ENCODE measurements at regions not wholly inside any gene's neighbourhood (a gene's known extent, or its start where the extent isn't known, plus 50 kb on each side); places are given as distances from the start of the nearest gene placed in this dataset.

- TF ChIP-seq CTCF (IDR thresholded peaks at IDR 0.05) (no peak), ZFX (IDR thresholded peaks at IDR 0.05; ENCODE audit: borderline replicate concordance) (no peak)
These were observed 153.3 kb upstream of the SYNCRIP start for GRCh38 chr6:85795945-85796344.

Data from 22Rv1 (cell line).